Heart right ventricle (tissue), 16 donors: ENCODE measurements at regions not wholly inside any gene's neighbourhood (a gene's known extent, or its start where the extent isn't known, plus 50 kb on each side); places are given as distances from the start of the nearest gene placed in this dataset.
A peak's percentile ranks its signal among the peaks of the same experiment; 100 is the strongest.
"Not testable (repeated sequence)": the region's sequence is repeated elsewhere in the genome, so short reads cannot be mapped to it uniquely, and the experiment has no call there.

Source experiments
- ATAC-seq, 8 donors: fragments of 200-7000 bp; cut with Tn5 transposase; one replicate each; pipeline ENCODE4 v1.9.1; 2020; ENCODE audit warnings: mild to moderate bottlenecking in 8 of 8, moderate library complexity in 8 of 8, moderate number of reproducible peaks in 1 of 8
- DNase-seq, 2 donors: peaks; one replicate each; pipeline ENCODE4 v3.0.0-alpha.2; 2020
- H3K27ac ChIP-seq, 10 donors: fragments of 200-600 bp; sonication (generic) in 2 of 10; one replicate each; pipeline versions ENCODE4 v1.5.0 to v1.8.0; 2020 to 2022; ENCODE audit warnings: mild to moderate bottlenecking in 3 of 10
- H3K27me3 ChIP-seq, 7 donors: fragments of 200-600 bp; one replicate each; pipeline ENCODE4 v1.8.0; 2021 to 2022; ENCODE audit warnings: mild to moderate bottlenecking in 2 of 7
- H3K36me3 ChIP-seq, 9 donors: fragments of 200-600 bp; sonication (generic) in 1 of 9; one replicate each; pipeline versions ENCODE4 v1.5.0 to v1.8.0; 2020 to 2022; ENCODE audit warnings: mild to moderate bottlenecking in 2 of 9
- H3K4me1 ChIP-seq, 9 donors: fragments of 200-600 bp; sonication (generic) in 1 of 9; one replicate each; pipeline versions ENCODE4 v1.5.0 to v1.8.0; 2020 to 2022; ENCODE audit warnings: mild to moderate bottlenecking in 4 of 9
- H3K4me3 ChIP-seq, 10 donors: fragments of 200-600 bp; sonication (generic) in 2 of 10; one replicate each; pipeline versions ENCODE4 v1.5.0 to v1.8.0; 2020 to 2022; ENCODE audit warnings: mild to moderate bottlenecking in 7 of 10, moderate library complexity in 2 of 10
- H3K9me3 ChIP-seq, 11 donors: fragments of 200-600 bp in 10 of 11; sonication (generic) in 2 of 11; one replicate each; pipeline versions ENCODE4 v1.5.0 to v1.8.0; 2013 to 2022; ENCODE audit warnings: mild to moderate bottlenecking in 2 of 11, control low read depth in 1 of 11, moderate library complexity in 1 of 11
- CTCF ChIP-seq, 9 donors: fragments of 200-600 bp; sonication (generic) in 2 of 9; IDR thresholded peaks; one replicate each; pipeline versions ENCODE4 v1.5.0 to v1.8.0; 2021 to 2022; ENCODE audit warnings: antibody characterized with exemption in 9 of 9, mild to moderate bottlenecking in 5 of 9, moderate library complexity in 1 of 9
- WGBS, 2 donors: extraction: QIAGEN DNeasy Blood & Tissue Kit; methylation state at CpG; one replicate each; pipeline ENCODE4 v1.1.7; 2013; ENCODE audit warnings: inconsistent platforms in 1 of 2; 5-methylcytosine and 5-hydroxymethylcytosine counted together
- intact Hi-C, 10 donors: fragments of 100-400 bp; cut with DNase I; formaldehyde crosslinking; loops; one replicate each; pipeline versions ENCODE4 v1.11.1 to v1.14.2; 2022
- donor health status: Arrhythmogenic right ventricular cardiomyopathy.
- donor health status: ischemic (EF 13 %, LVEDD 7.1; RV severe dilation, severe dysfunction).
- donor health status: healthy with polysubstance abuse.
- donor health status: DM: no; HTN: yes; CAD: no.
- donor health status: DM: no; HTN: no; CAD: no.
- donor health status: ischemic (EF 25% LVEDD 6.9; RV normal size, moderate dysfunction).
- donor health status: ischemic (EF 25% LVEDD 5.7; RV mildly dilated, moderate dysfunction).
- donor health status: healthy.
- donor health status: DM: yes; HTN: yes; CAD: no.
- donor health status: Ischemic cardiomyopathy.
- donor health status: ischemic (EF 35%, LVEDD 5.7; RV mildly dilated, moderate dysfunction).
- donor health status: nonischemic (EF 11% LVEDD 7.7; RV severe dilation, severe dysfunction).
- donor health status: DM: yes; HTN: yes; CAD: no.
- donor health status: PGD.
- donor health status: ischemic (EF 29% LVEDD 5.4; RV normal size, mild dysfunction).
- donor health status: nonischemic (EF 23%, LVEDD 6.1; RV moderate dilation, normal function).

GRCh38 chr9:91512235-91512634 is 88.6 kb upstream of the NFIL3 start:
- peaks cover 0 to 10% (median 0%) of the 10 kb centered on the region in 11 donors for H3K9me3 ChIP-seq
- DNase-seq, H3K4me3 ChIP-seq, intact Hi-C loops, H3K27ac ChIP-seq, H3K27me3 ChIP-seq, ATAC-seq, H3K36me3 ChIP-seq: not testable (repeated sequence)
- WGBS, 2 donors: 90 to 92% methylated on average over 4 of the region's 4 CpGs
- H3K4me1 ChIP-seq: peaks cover 0 to 14% (median 0%) of the 10 kb centered on the region in 9 donors

GRCh38 chr9:91503673-91504081 is 80.0 kb upstream of the NFIL3 start:
- H3K27me3 ChIP-seq: no peaks in the 10 kb centered on the region
- no peak overlapping the region for H3K27ac ChIP-seq
- H3K4me3 ChIP-seq: no peak overlapping the region
- H3K9me3 ChIP-seq: no peaks in the 10 kb centered on the region
- TF ChIP-seq CTCF (IDR thresholded peaks at IDR 0.05): no peak
- DNase-seq: no peak
- 76 to 88% methylated on average over 4 of the region's 4 CpGs for WGBS, 2 donors
- no peak for ATAC-seq
- H3K4me1 ChIP-seq: peaks cover 0 to 11% (median 0%) of the 10 kb centered on the region in 9 donors
- H3K36me3 ChIP-seq: no peaks in the 10 kb centered on the region
- intact Hi-C loops: no loop called here

GRCh38 chr9:91502913-91503672 is 79.5 kb upstream of the NFIL3 start:
- peaks cover 0 to 6% (median 0%) of the 10 kb centered on the region in 9 donors for H3K4me1 ChIP-seq
- 91 to 95% methylated on average over 12 of the region's 12 CpGs for WGBS, 2 donors
- intact Hi-C loops: no loop called here

GRCh38 chr9:91502475-91502874 is 78.8 kb upstream of the NFIL3 start:
- 79 to 84% methylated on average over 6 of the region's 6 CpGs for WGBS, 2 donors
- Histone ChIP-seq H3K4me1 (peaks cover 0 to 4% (median 0%) of the 10 kb centered on the region in 9 donors), H3K27ac (no peak overlapping the region), H3K36me3 (no peaks in the 10 kb centered on the region), H3K9me3 (no peaks in the 10 kb centered on the region), H3K27me3 (no peaks in the 10 kb centered on the region), H3K4me3 (no peak overlapping the region)
- no peak for TF ChIP-seq CTCF (IDR thresholded peaks at IDR 0.05)
- no peak for ATAC-seq
- DNase-seq: no peak
- intact Hi-C loops: no loop called here

More at GRCh38 chr9:91502913-91503672, 79.5 kb upstream of the NFIL3 start:
- Histone ChIP-seq H3K36me3 (no peaks in the 10 kb centered on the region), H3K27me3 (no peaks in the 10 kb centered on the region), H3K9me3 (no peaks in the 10 kb centered on the region), H3K27ac (no peak overlapping the region), H3K4me3 (no peak overlapping the region)
- TF ChIP-seq CTCF (IDR thresholded peaks at IDR 0.05): no peak
- DNase-seq (no peak), ATAC-seq (no peak)

- peak overlapping the region in 1 of 10 donors; percentile 1 for H3K27ac ChIP-seq
- no peak overlapping the region for H3K4me3 ChIP-seq
- H3K36me3 ChIP-seq: no peaks in the 10 kb centered on the region
- 83 to 89% methylated on average over 9 of the region's 9 CpGs for WGBS, 2 donors
- H3K27me3 ChIP-seq: no peaks in the 10 kb centered on the region
- intact Hi-C loops: no loop called here
- H3K4me1 ChIP-seq: peaks cover 0 to 10% (median 0%) of the 10 kb centered on the region in 9 donors
- ATAC-seq: no peak
- no peaks in the 10 kb centered on the region for H3K9me3 ChIP-seq
- no peak for TF ChIP-seq CTCF (IDR thresholded peaks at IDR 0.05)
- no peak for DNase-seq
These were observed 76.9 kb upstream of the NFIL3 start for GRCh38 chr9:91500509-91501014.
